ENCODE measurements at regions not wholly inside any gene's neighbourhood (a gene's known extent, or its start where the extent isn't known, plus 50 kb on each side); places are given as distances from the start of the nearest gene placed in this dataset.

DNA sequence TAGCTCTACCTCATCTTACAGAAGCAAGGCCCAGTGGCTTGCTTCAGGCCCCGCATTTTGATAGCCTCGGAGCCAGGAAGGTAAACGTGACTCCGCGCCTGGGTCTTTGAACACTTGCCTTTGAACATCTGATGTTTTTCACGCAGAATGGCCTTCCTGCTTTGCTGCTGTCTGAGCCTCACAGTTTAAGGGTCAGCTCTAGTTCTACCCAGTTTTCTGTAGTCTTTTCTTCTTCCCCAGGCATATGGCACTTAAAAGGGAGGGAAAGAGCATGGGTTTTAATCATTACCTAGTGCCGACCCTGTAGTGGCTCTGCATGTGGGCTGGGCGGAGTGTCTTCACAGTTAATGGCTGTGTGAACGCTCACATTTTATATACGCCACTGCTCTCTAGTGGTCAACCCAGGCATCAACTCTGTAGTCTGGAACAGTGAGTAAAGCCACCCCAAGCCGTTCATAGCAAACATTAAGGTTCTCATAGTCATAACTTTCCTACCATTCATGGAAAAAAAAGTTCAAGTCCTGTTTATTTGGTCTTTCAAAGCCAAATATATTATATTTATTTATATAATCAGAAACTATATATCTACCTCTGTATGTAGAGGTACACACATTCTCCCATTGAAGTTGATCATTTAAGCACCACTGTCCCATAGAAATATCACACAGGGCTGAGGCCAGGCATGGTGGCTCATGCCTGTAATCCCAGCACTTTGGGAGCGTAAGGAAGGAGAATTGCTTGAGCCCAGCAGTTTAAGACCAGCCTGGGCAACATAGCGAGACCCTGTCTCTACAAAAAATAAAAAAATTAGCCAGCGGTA lies 78.1 kb downstream of the IER5 start:
- no peak overlapping the region for H3K4me3 ChIP-seq (ENCODE audit: low read depth, low read length)
- no peaks in the 10 kb centered on the region for H3K36me3 ChIP-seq (ENCODE audit: control insufficient read depth in 2 of 2, insufficient read depth in 1 of 2, low read length in 2 of 2)
- no peaks in the 10 kb centered on the region for H3K9me3 ChIP-seq (ENCODE audit: control insufficient read depth, insufficient read depth, low read depth, low read length)
- CTCF ChIA-PET, result interaction anchor here (0.5 to 2.2 kb wide), 27 partner anchors 8 to 977 kb away, joined by 3 to 12 read pairs (median 3); no protein-coding TSS in a partner anchor
- POLR2A ChIA-PET, result no interaction called here
- no peak overlapping the region for H3K27ac ChIP-seq (ENCODE audit: extremely low read depth, low read depth, low read length)
- H3K4me1 ChIP-seq (ENCODE audit: control insufficient read depth, insufficient read depth, low read length), result no peaks in the 10 kb centered on the region
- TF ChIP-seq ZNF561 (tag by site-specific recombination; IDR thresholded peaks at IDR 0.05; ENCODE audit: borderline replicate concordance), result peak; percentile 69; the same call in 1 of the 2 replicates
- TF ChIP-seq YY2 (tag by site-specific recombination; IDR thresholded peaks at IDR 0.05), result no peak
- TF ChIP-seq SETDB1 (IDR thresholded peaks at IDR 0.05; ENCODE audit: insufficient read length, low read length), result no peak
- TF ChIP-seq, protein P1, sequence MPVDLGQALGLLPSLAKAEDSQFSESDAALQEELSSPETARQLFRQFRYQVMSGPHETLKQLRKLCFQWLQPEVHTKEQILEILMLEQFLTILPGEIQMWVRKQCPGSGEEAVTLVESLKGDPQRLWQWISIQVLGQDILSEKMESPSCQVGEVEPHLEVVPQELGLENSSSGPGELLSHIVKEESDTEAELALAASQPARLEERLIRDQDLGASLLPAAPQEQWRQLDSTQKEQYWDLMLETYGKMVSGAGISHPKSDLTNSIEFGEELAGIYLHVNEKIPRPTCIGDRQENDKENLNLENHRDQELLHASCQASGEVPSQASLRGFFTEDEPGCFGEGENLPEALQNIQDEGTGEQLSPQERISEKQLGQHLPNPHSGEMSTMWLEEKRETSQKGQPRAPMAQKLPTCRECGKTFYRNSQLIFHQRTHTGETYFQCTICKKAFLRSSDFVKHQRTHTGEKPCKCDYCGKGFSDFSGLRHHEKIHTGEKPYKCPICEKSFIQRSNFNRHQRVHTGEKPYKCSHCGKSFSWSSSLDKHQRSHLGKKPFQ (tag by site-specific recombination; IDR thresholded peaks at IDR 0.05), result 0 out of 2 replicates have a peak, but pooled peaks have one; percentile 60
- TF ChIP-seq ZBTB7A (tag by site-specific recombination; IDR thresholded peaks at IDR 0.05; ENCODE audit: low read depth), result no peak
- TF ChIP-seq, protein P2, sequence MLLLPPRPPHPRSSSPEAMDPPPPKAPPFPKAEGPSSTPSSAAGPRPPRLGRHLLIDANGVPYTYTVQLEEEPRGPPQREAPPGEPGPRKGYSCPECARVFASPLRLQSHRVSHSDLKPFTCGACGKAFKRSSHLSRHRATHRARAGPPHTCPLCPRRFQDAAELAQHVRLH (tag by site-specific recombination; IDR thresholded peaks at IDR 0.05), result no peak
- no peak for TF ChIP-seq ZNF629 (tag by site-specific recombination; IDR thresholded peaks at IDR 0.05)
- TF ChIP-seq, protein P3, sequence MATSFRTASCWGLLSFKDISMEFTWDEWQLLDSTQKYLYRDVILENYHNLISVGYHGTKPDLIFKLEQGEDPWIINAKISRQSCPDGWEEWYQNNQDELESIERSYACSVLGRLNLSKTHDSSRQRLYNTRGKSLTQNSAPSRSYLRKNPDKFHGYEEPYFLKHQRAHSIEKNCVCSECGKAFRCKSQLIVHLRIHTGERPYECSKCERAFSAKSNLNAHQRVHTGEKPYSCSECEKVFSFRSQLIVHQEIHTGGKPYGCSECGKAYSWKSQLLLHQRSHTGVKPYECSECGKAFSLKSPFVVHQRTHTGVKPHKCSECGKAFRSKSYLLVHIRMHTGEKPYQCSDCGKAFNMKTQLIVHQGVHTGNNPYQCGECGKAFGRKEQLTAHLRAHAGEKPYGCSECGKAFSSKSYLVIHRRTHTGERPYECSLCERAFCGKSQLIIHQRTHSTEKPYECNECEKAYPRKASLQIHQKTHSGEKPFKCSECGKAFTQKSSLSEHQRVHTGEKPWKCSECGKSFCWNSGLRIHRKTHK (tag by site-specific recombination; IDR thresholded peaks at IDR 0.05), result no peak
- no peak for TF ChIP-seq KLF7 (tag by site-specific recombination; IDR thresholded peaks at IDR 0.05; ENCODE audit: borderline replicate concordance)
- TF ChIP-seq IKZF3 (tag by site-specific recombination; IDR thresholded peaks at IDR 0.05), result no peak
- peak; percentile 28; the same call in 1 of the 2 replicates for TF ChIP-seq SP7 (tag by site-specific recombination; IDR thresholded peaks at IDR 0.05)
- no peak for TF ChIP-seq ZNF521 (tag by site-specific recombination; IDR thresholded peaks at IDR 0.05)
- TF ChIP-seq, protein P4, sequence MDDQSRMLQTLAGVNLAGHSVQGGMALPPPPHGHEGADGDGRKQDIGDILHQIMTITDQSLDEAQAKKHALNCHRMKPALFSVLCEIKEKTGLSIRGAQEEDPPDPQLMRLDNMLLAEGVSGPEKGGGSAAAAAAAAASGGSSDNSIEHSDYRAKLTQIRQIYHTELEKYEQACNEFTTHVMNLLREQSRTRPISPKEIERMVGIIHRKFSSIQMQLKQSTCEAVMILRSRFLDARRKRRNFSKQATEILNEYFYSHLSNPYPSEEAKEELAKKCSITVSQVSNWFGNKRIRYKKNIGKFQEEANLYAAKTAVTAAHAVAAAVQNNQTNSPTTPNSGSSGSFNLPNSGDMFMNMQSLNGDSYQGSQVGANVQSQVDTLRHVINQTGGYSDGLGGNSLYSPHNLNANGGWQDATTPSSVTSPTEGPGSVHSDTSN (CRISPR knock-in tag; IDR thresholded peaks at IDR 0.05), result no peak
- peak; percentile 73; the same call in 1 of the 2 replicates for TF ChIP-seq GLIS1 (tag by site-specific recombination; IDR thresholded peaks at IDR 0.05)
- TF ChIP-seq, protein P5, sequence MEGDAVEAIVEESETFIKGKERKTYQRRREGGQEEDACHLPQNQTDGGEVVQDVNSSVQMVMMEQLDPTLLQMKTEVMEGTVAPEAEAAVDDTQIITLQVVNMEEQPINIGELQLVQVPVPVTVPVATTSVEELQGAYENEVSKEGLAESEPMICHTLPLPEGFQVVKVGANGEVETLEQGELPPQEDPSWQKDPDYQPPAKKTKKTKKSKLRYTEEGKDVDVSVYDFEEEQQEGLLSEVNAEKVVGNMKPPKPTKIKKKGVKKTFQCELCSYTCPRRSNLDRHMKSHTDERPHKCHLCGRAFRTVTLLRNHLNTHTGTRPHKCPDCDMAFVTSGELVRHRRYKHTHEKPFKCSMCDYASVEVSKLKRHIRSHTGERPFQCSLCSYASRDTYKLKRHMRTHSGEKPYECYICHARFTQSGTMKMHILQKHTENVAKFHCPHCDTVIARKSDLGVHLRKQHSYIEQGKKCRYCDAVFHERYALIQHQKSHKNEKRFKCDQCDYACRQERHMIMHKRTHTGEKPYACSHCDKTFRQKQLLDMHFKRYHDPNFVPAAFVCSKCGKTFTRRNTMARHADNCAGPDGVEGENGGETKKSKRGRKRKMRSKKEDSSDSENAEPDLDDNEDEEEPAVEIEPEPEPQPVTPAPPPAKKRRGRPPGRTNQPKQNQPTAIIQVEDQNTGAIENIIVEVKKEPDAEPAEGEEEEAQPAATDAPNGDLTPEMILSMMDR (tag by site-specific recombination; IDR thresholded peaks at IDR 0.05), result peak; percentile 32; the same call in 1 of the 2 replicates
- TF ChIP-seq ZNF2 (tag by site-specific recombination; IDR thresholded peaks at IDR 0.05), result 0 out of 2 replicates have a peak, but pooled peaks have one; percentile 32
- TF ChIP-seq ZNF529 (tag by site-specific recombination; IDR thresholded peaks at IDR 0.05; ENCODE audit: insufficient replicate concordance), result no peak
- TF ChIP-seq GFI1B (tag by site-specific recombination; IDR thresholded peaks at IDR 0.05), result no peak
- TF ChIP-seq, protein P6, sequence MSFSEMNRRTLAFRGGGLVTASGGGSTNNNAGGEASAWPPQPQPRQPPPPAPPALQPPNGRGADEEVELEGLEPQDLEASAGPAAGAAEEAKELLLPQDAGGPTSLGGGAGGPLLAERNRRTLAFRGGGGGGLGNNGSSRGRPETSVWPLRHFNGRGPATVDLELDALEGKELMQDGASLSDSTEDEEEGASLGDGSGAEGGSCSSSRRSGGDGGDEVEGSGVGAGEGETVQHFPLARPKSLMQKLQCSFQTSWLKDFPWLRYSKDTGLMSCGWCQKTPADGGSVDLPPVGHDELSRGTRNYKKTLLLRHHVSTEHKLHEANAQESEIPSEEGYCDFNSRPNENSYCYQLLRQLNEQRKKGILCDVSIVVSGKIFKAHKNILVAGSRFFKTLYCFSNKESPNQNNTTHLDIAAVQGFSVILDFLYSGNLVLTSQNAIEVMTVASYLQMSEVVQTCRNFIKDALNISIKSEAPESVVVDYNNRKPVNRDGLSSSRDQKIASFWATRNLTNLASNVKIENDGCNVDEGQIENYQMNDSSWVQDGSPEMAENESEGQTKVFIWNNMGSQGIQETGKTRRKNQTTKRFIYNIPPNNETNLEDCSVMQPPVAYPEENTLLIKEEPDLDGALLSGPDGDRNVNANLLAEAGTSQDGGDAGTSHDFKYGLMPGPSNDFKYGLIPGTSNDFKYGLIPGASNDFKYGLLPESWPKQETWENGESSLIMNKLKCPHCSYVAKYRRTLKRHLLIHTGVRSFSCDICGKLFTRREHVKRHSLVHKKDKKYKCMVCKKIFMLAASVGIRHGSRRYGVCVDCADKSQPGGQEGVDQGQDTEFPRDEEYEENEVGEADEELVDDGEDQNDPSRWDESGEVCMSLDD (tag by site-specific recombination; IDR thresholded peaks at IDR 0.05), result no peak
- TF ChIP-seq TRIM28 (IDR thresholded peaks at IDR 0.05; ENCODE audit: borderline replicate concordance, low read length), result no peak
- no peak for TF ChIP-seq ZNF292 (tag by site-specific recombination; IDR thresholded peaks at IDR 0.05; ENCODE audit: borderline replicate concordance, low read depth)
- TF ChIP-seq, protein P7, sequence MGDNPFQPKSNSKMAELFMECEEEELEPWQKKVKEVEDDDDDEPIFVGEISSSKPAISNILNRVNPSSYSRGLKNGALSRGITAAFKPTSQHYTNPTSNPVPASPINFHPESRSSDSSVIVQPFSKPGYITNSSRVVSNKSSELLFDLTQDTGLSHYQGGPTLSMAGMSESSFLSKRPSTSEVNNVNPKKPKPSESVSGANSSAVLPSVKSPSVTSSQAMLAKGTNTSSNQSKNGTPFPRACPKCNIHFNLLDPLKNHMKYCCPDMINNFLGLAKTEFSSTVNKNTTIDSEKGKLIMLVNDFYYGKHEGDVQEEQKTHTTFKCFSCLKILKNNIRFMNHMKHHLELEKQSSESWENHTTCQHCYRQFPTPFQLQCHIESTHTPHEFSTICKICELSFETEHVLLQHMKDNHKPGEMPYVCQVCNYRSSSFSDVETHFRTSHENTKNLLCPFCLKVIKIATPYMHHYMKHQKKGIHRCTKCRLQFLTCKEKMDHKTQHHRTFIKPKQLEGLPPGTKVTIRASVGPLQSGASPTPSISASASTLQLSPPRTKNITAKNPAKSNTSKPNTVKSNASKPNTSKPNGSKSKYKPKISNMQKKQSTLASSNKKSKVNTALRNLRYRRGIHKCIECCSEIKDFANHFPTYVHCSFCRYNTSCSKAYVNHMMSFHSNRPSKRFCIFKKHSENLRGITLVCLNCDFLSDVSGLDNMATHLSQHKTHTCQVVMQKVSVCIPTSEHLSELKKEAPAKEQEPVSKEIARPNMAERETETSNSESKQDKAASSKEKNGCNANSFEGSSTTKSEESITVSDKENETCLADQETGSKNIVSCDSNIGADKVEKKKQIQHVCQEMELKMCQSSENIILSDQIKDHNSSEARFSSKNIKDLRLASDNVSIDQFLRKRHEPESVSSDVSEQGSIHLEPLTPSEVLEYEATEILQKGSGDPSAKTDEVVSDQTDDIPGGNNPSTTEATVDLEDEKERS (tag by site-specific recombination; IDR thresholded peaks at IDR 0.05), result no peak
- TF ChIP-seq ZNF610 (tag by site-specific recombination; IDR thresholded peaks at IDR 0.05; ENCODE audit: borderline replicate concordance), result no peak
